KBM-7 (cell line): ENCODE measurements at regions not wholly inside any gene's neighbourhood (a gene's known extent, or its start where the extent isn't known, plus 50 kb on each side); places are given as distances from the start of the nearest gene placed in this dataset.
"Not testable (repeated sequence)": the region's sequence is repeated elsewhere in the genome, so short reads cannot be mapped to it uniquely, and the experiment has no call there.

Experiments
- DNase-seq: peaks from one replicate; pipeline ENCODE4 v3.0.0-alpha.2; 2015
- in situ Hi-C: fragments of 300-500 bp; cut with MboI; formaldehyde crosslinking; loops from 2 replicates; pipeline ENCODE4 v1.14.3; 2020; ENCODE audit warnings: low sequenced_read_pairs, low pct_unique_long_range_greater_than_20kb, mixed read lengths

- in situ Hi-C loops = no loop called here
- DNase-seq = no peak
These were observed 788.9 kb upstream of the GRAMD2B start for GRCh38 chr5:125634216-125634835.

- no peak for DNase-seq
- in situ Hi-C loops = no loop called here
These were observed 783.4 kb upstream of the GRAMD2B start for GRCh38 chr5:125639858-125640257.

GRCh38 chr5:125652761-125653160, 770.4 kb upstream of the GRAMD2B start:
- in situ Hi-C loops = no loop called here
- no peak for DNase-seq

- DNase-seq = no peak
These were observed 768.8 kb upstream of the GRAMD2B start for GRCh38 chr5:125654392-125654791.

GRCh38 chr5:125655156-125655555, 768.1 kb upstream of the GRAMD2B start:
- in situ Hi-C loops = no loop called here
- DNase-seq = no peak

More at GRCh38 chr5:125654392-125654791, 768.8 kb upstream of the GRAMD2B start:
- in situ Hi-C loops = no loop called here

- in situ Hi-C loops = no loop called here
These were observed 765.3 kb upstream of the GRAMD2B start for GRCh38 chr5:125657936-125658335.

GRCh38 chr5:125659316-125660023, 763.7 kb upstream of the GRAMD2B start:
- DNase-seq = no peak
- in situ Hi-C loops = no loop called here

More at GRCh38 chr5:125657936-125658335, 765.3 kb upstream of the GRAMD2B start:
- DNase-seq = no peak

- in situ Hi-C loops = no loop called here
These were observed 762.8 kb upstream of the GRAMD2B start for GRCh38 chr5:125660231-125660895.

GRCh38 chr5:125661584-125661983, 761.6 kb upstream of the GRAMD2B start:
- no peak for DNase-seq
- in situ Hi-C loops = no loop called here

More at GRCh38 chr5:125660231-125660895, 762.8 kb upstream of the GRAMD2B start:
- DNase-seq = no peak

GRCh38 chr5:125668884-125669283, 754.3 kb upstream of the GRAMD2B start:
- DNase-seq = no peak
- in situ Hi-C loops = no loop called here

- DNase-seq = no peak
- in situ Hi-C loops = no loop called here
These were observed 749.8 kb upstream of the GRAMD2B start for GRCh38 chr5:125673359-125673950.

- DNase-seq = no peak
- in situ Hi-C loops = no loop called here
These were observed 743.7 kb upstream of the GRAMD2B start for GRCh38 chr5:125679522-125679921.

- in situ Hi-C loops = no loop called here
- DNase-seq = no peak
These were observed 739.5 kb upstream of the GRAMD2B start for GRCh38 chr5:125683669-125684068.

- DNase-seq = no peak
- in situ Hi-C loops = no loop called here
These were observed 737.4 kb upstream of the GRAMD2B start for GRCh38 chr5:125685771-125686170.

GRCh38 chr5:125691738-125692530, 731.3 kb upstream of the GRAMD2B start:
- in situ Hi-C loops, DNase-seq: not testable (repeated sequence)

GRCh38 chr5:125695996-125696655, 727.1 kb upstream of the GRAMD2B start:
- no peak for DNase-seq
- in situ Hi-C loops = no loop called here

- in situ Hi-C loops = no loop called here
- DNase-seq = no peak
These were observed 726.4 kb upstream of the GRAMD2B start for GRCh38 chr5:125696762-125697161.

- in situ Hi-C loops = no loop called here
- DNase-seq = no peak
These were observed 724.8 kb upstream of the GRAMD2B start for GRCh38 chr5:125698420-125698819.

GRCh38 chr5:125699860-125700259, 723.3 kb upstream of the GRAMD2B start:
- in situ Hi-C loops = no loop called here
- DNase-seq = no peak
